SK-N-DZ (cell line): ENCODE measurements at regions not wholly inside any gene's neighbourhood (a gene's known extent, or its start where the extent isn't known, plus 50 kb on each side); places are given as distances from the start of the nearest gene placed in this dataset.

Source experiments
- DNase-seq: peaks from one replicate; pipeline ENCODE4 v3.0.0-alpha.2; 2015; ENCODE audit warnings: low spot score

DNA sequence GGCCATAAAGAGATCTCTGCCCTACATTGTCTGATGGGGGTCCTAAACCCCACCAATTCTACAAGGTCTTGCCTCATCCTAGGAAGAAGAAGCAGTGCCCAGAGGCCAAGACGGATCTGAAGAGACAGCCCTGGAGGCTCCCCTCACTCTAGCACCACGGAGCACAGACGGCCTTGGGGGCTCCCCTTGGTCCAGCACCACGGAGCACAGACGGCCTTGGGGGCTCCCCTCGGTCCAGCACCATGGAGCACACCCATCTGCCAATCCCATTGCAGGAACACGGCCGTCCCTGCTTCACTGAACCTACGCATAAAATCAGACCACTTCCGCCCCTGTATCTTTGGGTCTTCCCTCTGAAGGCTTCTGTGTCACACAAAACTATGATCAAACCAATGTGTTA, 215.1 kb upstream of the SALL3 start:
- DNase-seq, result no peak

DNA sequence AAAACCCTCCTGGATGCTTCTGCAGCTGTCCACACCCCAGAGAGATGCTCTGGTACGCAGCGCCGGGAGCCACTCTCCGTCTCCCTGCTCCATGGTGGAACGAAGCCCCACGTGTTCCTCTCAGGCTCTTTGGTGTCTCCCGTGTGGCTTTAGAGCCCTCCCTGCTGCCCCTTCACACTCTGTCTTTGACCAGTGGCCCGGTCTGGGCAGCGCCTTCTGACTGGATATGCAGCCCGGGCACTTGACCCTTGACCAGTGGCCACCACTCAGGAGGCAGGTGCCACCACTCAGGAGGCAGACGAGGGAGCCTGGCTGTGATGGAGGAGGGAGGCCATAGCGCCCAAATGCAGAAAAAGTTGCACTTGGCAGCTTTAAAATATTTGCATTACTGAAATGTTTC, 214.5 kb upstream of the SALL3 start:
- no peak for DNase-seq

DNA sequence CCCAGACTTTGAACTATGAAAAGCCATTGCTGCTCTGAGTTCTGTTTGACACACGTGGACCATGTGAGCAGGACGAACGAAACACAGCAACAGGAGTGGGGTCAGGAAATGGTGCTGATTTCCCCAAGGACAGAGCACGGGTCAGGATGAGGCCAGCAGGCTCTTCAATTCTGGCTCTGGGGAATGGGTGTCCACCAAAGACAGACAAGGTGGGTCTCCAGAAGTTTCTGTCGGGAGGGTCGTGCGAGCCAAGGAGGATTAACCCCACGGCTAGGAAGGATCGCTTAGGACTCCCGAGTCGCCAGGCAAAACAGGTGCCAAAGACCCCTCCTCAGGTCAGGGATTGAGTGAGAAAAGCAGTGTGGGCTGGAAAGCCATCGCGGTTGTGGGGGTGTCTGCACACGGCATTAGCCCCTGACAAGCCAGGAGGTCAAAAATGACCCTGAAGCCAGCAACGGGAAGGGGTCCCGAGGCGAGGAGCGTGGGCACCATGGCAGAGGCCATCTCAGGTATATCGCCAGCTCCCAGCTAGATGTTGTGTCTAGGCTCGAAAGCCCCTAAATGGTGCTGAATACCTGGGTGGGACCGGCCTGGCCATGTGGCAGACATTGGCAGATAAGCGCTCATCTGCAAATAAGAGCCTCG, 213.9 kb upstream of the SALL3 start:
- DNase-seq, result no peak

DNA sequence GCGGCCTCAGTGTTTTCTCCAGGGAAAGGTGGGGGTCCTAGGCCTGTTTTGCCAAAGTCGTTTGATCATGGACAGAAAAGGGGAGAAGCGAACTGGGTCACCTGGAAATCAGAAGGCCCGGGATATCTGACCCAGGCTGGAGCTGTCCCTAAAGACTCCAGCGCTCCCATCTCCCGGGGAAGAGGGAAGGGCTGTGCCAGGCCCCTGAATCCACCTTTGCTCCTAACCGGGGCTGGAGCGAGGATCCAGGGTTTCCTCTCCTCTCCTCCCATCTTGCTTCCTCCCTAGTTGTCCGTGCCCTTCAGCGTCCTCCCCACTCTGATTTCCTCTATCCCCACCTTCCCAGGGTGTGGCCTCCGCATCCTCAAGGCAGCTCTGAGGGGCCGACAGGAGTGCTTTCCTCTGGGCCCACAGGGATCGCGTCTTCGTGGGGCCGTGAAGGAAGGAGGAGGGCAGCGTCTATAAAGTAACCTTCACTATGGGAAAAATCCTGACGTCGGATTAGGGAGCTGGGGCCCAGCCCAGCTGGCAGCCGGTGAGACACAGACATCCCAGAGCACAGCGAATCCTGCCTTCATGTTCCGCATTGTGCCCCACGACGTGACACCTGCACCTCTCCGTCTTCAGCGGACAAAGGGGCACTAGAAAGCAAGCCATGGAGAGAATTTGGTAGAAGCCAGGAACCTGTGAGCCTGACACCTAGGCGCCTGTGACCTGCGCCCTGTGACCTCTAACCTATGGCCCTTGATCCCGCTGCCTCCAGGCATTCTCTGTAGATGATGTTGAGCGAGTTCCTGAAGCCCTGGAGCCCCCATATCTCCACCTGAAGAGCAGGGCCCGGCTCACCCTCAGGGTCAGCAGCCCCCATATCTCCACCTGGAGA, 212.7 kb upstream of the SALL3 start:
- no peak for DNase-seq

DNA sequence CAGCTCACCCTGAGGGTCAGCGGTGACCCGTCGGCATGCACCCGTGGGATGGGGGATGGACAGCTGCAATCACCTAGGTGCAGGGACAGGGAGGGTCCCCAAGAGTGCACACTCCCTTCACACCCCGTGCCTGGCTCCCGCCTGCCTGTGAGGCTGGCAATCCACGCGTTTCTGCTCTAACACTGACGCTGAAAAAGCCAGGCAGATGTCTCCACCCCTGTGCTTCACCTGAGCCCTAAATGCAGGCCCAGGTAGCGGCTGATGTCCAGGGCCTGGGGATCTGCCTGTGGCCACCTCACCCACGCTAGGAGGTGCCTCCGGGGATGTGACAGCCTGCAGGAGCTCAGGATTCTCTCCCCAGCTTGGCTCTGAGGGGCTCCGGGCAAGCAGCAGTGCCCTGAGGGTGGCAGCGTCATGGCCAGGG, 212.0 kb upstream of the SALL3 start:
- no peak for DNase-seq

DNA sequence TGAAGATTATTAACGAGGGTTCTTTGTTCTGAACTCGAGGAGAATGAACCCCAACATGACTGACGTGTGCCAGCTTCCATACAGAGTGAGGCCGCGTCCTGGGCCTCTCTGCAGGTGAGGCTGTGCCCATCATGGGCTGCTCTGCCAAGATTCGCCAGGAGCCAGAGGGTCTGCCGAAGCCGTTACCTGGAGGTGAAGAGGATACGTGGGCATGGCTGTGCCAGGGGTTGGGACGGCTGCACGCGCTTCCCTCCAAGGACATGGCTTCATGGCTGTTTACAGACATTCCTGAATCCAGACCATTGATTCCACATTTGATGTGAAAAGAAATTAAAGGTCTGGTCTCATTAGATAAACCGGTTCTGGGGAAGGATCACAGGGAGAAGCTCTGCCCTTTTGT, 211.4 kb upstream of the SALL3 start:
- DNase-seq, result no peak

DNA sequence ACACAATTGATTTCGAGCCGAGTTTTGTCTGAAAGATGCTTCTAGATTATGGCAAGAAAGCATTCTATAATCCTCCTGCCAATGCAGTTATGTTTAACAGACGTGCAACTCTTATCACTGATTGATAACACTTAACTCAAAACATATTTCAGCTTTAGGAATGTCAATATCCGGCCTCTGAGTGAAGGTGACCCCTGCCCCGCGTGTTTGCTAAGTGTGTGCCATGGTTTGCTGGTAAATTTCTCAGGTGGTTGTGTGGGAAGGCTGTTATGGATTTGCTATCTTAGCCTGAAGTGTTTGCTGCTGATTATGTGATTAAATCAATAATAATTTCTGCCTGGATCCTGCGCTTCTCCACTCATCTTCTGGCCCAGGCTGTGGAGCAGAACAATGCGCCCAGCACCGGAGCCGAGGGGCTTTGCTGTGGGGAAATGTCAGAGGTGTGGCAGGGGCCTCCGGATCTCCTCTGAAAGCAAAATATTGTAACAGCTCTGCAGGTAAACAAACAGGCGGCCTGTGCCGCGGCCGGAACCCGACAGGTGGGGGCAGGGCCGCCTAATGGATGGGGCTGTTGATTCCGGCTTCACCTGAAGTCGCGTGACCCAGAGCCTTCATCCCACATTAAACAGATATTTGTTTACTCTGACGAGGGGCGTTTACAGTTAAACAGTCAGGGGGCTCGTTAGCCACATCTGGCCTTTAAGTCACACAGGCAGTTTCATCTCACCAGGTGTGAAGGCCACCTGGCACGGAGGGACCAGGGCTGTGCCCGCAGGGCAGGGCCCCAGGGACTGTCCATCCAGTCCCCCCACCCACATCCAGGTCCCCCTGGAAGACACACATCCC, 210.7 kb upstream of the SALL3 start:
- no peak for DNase-seq

DNA sequence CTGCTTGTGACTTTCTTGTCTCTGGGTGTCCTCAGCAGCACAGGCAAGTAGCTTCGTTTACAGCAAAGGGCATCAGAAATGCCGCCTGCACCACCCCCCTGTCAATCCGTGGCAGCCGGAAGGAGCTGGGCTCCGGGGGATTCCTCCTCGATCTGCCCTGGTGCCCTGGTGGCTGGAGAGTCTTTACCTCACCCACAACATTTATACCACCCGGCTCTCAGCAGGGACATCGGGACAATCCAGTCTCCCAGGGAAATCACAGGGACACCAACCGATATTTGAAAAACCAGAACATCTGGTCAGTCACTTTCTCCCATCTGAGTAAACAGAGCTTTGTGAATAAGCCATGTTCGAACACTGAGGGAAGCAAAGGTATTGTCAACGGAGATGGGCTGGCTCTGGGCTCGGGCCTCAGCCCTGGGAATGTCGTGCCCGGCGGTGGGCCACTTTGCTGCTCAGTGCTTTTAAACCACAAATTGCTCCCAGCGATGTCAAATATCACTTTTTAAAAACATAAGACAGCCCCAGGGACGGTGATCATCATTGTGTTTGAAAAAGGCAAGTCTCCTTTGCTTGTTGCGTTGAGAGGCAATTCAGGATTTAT, 210.0 kb upstream of the SALL3 start:
- no peak for DNase-seq

DNA sequence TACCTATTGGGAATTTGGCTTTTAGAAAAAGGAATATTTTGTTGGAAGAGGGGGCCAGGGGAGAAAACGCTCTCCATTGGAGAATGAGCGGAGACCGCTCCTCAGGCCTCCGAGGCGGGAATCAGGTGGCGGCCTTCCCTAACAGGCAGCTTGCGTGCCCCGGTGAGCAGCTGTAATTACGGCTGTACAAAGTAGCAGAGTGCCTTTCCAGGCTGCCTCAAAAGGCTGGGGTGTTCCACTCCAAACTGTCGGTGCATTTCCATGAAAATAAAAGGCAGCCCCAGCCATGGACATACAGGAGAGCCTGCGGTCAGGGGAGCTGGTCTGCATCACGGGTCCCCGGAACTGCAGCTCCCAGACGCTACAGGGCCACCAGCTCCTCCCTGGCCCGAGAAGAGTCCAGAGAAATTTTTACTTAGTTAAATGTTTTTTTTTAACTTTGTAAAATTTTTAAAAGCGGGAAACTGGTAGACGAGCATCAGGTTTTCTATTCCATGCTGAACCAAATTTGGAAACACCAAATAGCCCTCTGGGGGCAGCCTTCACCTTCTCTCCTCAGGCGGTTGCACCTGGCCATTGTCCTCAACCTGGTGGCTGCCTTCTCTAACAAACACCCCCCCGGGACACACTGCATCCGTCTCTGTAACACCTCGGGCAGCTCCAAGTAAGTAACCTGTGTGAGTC, 209.3 kb upstream of the SALL3 start:
- DNase-seq, result no peak

DNA sequence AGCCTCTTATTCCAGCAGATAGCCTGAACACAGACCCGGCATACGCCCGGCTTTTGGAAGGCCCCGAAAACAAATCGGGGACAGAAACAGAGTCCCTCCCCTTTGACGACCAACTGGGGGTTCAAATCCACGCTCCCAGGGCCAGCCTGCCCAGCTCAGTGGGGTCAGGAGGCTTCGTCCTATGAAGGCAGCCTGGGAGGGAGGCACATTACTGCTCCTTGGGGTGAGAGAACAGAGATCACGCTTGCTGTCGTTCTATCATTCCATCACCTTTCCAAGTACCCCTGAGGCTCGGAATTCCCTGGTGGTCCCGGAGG, 208.8 kb upstream of the SALL3 start:
- no peak for DNase-seq

DNA sequence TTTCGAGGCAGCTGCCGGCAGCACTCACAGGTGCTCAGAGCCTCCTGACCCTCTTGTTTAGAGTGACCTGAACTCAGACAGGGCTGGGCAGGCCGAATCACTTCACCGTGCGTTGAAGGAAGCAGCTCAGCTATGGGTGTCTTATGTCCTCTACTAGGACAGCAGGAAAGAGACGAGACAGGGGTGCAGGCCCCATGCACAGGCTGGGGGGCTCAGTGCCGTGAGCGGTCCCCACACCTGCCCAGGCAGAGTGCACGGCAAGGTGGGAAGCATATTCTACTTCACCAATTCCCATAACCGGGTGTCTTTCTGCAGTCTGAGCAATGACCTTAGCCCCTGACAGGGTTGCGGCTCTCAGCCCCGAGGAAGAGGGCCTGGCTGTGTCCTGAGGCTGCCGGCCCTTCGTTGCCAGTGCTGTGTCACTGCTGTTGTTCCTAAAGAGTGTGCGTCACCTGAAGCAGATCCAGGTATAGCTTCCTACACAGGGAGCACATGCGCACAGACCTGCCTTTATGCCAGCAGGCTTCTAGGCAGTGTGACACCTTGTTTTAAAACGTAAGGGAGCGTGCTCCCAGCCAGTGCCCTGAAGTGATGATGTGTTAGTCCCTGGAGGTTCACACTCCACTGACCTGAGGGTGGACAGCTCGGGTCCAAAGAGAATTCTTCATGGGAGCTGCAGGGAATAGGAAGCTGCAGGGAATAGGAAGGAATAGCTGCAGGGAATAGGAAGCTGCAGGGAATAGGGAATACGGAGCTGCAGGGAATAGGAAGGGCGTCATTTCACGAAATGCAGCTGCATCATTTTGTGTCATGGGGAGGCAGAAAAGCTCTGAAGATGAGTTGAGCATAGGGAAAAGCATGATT, 207.9 kb upstream of the SALL3 start:
- no peak for DNase-seq

DNA sequence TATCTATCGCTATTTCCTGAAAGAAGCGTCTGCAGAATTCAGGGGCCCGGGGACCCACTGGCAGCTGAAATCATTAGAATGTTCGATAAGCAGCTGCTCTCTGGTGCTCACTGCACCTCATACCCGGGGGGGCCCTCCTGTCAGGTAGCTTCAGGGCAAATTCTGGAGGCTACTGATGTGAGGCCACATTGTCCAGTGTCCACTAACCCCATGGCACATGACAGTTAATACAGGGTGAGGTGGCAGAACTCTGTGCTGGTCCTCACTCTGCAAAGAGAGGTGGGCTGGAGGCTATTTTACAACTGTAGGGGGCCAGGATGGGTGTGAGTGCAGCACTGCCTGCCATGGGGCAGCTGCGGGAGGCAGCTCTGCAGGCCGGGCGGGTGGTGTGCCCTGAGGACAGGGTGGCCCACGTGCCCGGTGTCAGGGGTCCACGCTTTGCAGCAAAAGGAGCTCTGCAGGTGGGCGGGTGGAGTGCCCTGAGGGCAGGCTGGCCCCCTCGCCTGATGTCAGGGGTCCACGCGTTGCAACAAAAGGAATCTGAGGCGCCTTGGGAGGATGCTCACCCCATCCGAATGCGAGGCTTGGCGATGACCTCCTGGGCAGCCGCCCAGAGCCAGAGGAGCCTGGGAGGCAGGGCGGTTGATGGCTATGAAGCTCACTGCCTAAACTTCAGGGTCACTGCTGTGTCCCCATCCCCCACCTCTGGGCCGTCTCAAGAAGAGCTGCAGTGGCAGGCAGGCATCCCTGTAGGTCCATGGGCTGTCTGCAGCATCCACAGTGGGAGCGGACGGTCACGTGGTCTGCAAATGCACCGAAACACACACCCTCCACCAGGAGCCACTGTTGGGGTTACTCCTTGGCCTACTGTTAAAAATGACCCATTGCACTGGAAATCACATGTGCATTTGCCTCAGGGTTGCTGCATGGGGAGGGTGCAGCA, 207.0 kb upstream of the SALL3 start:
- DNase-seq, result no peak

DNA sequence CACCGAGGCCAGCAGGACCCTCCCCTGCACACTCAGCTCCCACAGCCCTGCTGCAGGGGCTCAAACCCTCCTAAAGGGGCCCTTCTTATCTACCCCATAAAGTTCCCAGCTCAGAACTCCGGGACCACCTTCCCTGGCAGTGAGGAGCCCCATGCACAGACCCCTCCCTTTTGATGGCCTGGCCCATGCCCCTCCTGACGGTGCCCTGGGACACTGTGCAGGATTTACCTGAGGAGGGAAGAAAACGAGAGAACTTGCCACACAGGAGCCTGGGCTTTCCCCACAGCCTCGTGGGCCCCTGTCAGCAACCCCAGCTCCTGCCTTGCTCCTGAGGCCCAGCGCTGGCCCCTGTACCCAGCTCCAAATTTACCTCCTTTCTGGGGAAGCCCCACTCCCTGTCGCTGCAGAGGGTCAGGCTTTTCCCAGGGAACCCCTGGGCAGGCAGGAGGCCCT, 206.3 kb upstream of the SALL3 start:
- no peak for DNase-seq

DNA sequence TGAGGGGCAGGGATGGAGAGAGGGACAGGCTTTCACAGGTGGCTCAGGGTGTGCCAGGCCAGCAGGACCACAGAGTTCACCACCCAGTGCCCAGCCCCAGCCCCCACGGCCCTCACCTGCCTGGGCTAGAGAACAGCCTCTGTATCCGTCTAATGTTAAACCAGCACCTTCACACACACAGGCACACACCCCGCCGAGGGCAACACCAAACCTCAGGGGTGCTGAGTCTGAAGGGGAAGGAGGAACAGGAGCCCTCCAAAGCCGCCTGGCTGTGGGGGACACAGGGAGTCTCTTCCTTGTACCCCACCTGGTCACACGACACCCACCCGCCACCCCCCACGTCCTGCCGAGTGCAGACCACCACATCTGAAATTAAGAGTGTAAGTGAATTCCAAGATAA, 205.8 kb upstream of the SALL3 start:
- DNase-seq, result no peak

DNA sequence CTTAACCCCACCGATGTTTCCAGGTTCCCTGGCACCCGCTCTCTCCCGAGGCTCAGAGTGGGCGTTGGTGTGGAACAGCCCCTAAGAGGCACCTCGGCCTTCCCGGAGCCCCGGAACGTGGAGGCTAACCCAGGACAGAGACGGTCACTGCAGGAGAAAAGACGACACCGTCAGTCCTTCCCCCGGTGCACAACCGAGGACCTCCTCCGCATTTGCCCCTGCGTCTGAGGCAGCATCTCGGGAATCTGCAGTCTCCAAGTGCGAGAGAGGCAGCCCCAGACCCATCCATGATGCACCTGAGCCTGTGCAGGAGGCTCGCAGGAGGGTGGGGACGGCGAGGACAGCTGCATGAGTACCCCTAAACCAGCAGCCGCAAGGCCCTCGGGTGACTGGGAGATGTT, 204.9 kb upstream of the SALL3 start:
- no peak for DNase-seq

DNA sequence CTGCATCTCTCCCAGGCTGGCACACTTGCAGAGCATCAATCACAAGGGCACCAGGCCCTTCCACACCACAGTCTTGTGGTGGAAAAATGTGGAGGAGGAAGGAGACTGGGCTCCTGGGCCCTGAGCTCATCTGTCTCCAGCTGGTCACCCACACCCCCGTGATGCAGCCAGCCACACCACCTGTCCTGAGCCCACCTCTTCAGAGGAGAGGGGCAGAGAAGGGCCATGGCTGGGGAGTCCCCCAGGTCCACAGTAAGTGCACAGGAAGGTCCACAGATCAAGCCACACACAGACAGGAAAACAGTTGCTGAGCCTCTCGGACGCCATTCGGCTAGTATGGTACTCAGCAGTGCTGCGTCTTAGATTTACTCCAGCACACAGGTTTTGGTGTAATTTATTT, 203.5 kb upstream of the SALL3 start:
- no peak for DNase-seq

DNA sequence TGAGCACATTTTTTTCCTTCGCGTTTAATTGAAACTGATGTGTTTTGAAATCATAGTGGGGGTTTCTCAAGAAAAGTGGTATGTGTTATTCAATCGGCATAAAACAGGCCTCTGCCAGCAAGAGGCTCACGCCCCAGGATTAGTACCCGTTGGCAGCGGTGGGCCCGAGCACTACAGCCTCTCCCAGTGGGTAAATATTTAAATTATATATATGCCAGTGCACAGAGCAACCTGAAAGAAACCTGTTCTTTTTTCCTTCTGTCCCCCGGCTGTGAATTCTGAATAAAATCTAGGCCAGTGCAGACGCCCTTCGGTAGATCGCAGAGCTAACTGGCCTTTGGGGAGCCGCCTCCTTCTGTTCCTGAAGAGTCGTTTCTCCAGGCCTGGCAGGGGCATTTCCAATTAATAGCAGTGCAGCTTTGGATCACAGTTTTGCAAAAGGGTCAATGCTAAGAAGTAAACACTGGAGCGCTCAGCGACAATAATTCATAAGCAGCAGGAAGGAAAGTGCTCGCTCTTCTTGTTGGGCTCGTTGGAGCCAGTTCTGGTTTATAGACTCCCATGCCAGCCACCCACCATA, 202.8 kb upstream of the SALL3 start:
- DNase-seq, result no peak

DNA sequence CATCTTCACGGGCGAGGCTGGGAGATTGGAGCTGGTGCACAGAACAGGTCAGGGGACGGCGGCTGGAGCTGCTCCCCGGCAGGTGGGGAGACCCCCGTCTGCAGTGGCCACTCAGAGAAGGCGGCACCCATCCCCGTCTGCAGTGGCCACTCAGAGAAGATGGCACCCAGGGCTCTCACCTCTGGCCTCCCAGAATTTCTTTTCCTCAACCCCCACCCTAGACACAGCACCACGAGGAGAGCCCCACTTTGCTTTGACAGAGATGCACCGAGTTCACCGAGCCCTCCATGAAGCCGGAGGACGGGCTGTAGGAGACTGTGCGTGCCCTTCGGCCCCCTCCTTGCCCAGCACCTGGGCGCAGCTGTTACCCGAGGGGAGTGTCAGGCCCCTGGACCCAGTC, 201.6 kb upstream of the SALL3 start:
- DNase-seq, result no peak

DNA sequence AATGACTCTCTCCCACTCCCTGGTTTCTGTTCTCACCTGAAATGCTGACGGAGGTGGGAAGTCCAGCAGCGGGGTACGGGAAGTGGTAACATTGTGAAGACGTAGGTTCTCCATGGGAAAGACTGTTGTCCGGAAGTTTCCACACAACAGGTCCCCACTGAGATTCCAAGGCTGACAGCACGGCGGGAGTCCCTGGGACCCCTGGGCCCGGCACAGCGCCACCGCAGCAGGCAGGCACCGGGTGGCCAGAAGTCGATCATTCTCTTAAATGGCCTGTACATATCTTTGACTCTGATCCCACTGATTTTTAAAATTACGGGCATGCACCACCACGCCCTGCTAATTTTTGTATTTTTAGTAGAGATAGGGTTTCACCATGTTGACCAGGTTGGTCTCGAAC, 201.0 kb upstream of the SALL3 start:
- DNase-seq, result no peak
